ENCODE measurements at regions not wholly inside any gene's neighbourhood (a gene's known extent, or its start where the extent isn't known, plus 50 kb on each side); places are given as distances from the start of the nearest gene placed in this dataset.

GRCh38 chr2:234565842-234566619 lies 69.2 kb upstream of the ARL4C start (continued):
- TF ChIP-seq CHD7 (IDR thresholded peaks at IDR 0.05; ENCODE audit: insufficient replicate concordance, low read length) (no peak), GABPA (IDR thresholded peaks at IDR 0.05; ENCODE audit: borderline replicate concordance, insufficient read depth, low read length) (no peak), SP1 (IDR thresholded peaks at IDR 0.05; ENCODE audit: low read depth, low read length) (no peak), EP300 (IDR thresholded peaks at IDR 0.05; ENCODE audit: borderline replicate concordance in 1 of 2, low read depth in 2 of 2, low read length in 2 of 2) (no peak), TAF1 (IDR thresholded peaks at IDR 0.05; ENCODE audit: low read depth, low read length) (no peak), RBBP5 (IDR thresholded peaks at IDR 0.05; ENCODE audit: borderline replicate concordance, low read depth, low read length) (no peak)
- TF ChIP-seq, protein P1, sequence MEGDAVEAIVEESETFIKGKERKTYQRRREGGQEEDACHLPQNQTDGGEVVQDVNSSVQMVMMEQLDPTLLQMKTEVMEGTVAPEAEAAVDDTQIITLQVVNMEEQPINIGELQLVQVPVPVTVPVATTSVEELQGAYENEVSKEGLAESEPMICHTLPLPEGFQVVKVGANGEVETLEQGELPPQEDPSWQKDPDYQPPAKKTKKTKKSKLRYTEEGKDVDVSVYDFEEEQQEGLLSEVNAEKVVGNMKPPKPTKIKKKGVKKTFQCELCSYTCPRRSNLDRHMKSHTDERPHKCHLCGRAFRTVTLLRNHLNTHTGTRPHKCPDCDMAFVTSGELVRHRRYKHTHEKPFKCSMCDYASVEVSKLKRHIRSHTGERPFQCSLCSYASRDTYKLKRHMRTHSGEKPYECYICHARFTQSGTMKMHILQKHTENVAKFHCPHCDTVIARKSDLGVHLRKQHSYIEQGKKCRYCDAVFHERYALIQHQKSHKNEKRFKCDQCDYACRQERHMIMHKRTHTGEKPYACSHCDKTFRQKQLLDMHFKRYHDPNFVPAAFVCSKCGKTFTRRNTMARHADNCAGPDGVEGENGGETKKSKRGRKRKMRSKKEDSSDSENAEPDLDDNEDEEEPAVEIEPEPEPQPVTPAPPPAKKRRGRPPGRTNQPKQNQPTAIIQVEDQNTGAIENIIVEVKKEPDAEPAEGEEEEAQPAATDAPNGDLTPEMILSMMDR (IDR thresholded peaks at IDR 0.05; ENCODE audit: control extremely low read depth in 1 of 3, insufficient read depth in 1 of 3, low read depth in 1 of 3, low read length in 3 of 3), result no peak
